ENCODE measurements at regions not wholly inside any gene's neighbourhood (a gene's known extent, or its start where the extent isn't known, plus 50 kb on each side); places are given as distances from the start of the nearest gene placed in this dataset.

DNA sequence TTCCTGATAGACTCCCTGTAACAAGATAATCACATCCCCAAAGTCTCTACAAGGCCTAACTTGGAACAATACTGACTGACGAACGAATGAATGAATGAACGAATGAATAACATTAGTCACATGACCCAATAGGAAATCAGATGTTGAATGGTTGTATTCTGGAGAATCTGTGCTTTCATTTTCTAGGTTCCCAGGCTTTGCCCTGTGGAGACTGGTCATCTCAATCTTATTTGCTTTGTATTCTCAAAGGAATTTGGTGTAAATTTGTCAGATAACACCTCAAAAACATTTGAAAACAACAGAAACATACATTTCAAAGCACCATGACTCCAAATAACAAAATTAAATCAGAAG is 69.6 kb upstream of the COL1A2 start:
- in situ Hi-C loops (cut with HindIII; ENCODE audit: low sequenced_read_pairs): no loop called here
- no peak for DNase-seq (ENCODE audit: low spot score)

DNA sequence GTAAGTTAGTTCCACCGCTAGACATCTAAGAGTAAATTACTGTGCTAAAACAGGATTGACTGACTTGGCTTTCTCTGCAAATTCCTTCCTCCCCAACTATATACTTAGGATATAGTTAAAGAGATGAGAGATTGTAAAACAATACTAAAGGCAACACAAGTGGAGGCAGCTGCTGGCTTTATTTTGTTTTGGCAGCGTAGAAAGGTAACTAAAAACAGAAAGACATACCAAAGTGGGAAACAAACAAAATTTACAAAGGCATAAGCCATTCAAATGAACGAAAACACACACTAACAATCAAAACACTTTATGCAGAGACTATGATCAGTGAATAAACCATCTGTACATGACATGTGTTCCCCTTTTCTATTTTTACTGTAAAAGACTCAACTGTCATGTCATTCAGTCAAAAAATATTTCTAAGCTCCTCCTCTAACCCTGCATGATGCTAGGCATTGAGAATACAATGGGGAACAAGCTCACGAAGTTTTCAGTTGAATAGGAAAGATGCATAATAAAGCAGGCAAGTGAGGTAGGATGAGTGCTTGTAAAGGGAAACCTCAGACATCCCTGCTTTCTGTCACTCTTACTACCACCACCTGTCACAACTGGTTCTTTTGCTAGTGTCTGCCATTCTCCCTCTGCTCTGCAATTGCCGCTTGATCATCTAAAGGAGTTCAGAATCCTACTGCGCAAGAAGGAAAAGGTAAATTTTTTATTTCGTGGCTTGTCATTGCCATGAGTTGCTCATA is 64.2 kb upstream of the COL1A2 start:
- DNase-seq (ENCODE audit: low spot score): no peak
- in situ Hi-C loops (cut with HindIII; ENCODE audit: low sequenced_read_pairs): no loop called here

DNA sequence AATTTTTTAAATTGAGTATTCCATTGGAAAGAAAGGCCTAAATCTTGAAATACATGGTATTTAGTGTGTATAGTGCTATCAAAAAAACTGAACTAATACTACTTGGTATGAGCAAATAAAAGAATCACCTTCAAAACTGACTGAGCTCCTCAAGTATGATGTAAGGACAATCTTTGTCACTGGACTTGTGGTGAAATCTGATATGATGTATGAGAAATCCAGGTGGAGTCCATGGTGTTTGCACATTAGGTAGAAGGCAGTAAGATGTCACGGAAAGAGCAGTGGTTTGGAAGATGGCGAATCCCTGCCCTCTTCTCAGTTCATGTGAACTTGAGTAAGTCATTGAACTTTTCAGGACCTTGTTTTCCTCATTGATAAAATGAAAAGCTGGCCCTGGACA is 62.1 kb upstream of the COL1A2 start:
- in situ Hi-C loops (cut with HindIII; ENCODE audit: low sequenced_read_pairs): no loop called here
- no peak for DNase-seq (ENCODE audit: low spot score)

DNA sequence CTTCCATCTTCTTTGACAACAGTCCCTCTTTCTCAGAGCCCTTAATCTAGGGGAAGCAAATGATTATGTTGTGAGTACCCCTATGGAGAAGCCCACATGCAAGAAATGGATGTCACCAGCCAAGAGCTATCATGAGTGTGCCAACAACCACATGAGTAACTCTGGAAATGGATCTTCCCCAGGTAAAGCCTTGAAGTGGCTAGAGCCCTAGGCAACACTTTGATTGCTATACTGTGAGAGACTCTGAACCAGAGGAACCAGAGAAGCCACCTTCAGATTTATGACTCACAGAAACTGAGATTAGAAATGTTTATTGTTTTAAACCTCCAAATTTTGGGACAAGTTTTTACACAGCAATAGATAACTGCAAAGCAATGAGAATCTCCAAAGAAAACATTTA is 60.9 kb upstream of the COL1A2 start:
- in situ Hi-C loops (cut with HindIII; ENCODE audit: low sequenced_read_pairs): no loop called here
- no peak for DNase-seq (ENCODE audit: low spot score)

DNA sequence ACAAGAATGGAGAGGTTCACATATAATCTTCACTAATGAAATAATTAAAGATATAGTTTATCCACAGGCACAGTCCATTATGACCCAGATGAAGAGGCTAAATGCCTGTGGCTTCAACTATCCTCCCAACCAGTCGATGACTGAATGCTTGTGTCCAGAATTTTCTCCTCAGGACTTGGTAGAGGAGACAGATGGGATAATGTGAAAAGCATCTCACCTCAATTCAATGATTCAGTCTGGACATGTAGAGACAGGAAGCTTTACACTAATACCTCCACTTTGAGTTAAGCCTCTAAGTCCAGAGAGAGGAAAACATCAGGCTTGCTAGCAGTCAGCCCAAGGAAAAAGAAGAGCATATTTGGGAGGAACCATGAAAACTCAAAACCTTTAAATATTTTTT is 59.1 kb upstream of the COL1A2 start:
- DNase-seq (ENCODE audit: low spot score): no peak
- in situ Hi-C loops (cut with HindIII; ENCODE audit: low sequenced_read_pairs): no loop called here

DNA sequence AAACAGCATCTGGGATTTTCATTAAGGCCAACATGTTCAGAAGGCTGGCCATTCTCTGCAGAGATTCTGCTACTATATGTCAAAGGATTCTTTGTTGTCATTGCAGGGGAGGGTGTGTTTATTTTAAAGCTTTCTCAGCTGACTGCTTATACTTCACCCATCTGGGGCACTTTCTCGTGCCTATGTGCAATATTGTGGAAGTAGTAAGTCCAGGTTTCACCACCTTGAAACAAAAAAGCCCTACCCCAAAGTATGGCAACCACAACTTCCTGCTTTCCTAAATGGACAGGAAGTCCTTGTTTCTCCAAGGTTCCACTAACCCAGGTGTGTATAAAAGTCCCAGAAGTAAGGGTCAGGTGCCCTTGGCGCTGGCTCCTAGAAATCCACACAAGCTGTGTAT is 58.7 kb upstream of the COL1A2 start:
- DNase-seq (ENCODE audit: low spot score): no peak
- in situ Hi-C loops (cut with HindIII; ENCODE audit: low sequenced_read_pairs): no loop called here

DNA sequence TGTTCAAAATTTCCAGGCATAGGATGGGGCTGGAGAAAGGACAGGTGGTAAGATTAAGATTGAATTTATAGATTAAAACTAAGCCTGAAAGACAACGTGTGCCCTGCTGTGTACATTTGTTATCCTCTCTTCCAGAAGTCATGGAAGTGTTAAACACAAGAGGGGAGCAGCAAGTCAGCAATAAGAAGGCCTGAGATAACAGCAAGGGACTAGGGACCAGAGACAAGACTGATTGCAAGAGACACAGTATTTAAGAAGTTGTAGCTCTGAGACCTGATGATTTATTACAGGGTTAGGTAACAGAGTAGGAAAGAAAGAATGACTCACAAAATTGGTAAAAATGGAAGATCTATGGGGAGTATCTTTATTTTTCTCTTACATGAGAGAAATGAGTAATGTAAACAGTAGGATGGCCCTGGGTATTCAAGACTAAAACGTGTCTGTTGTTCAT is 55.7 kb upstream of the COL1A2 start:
- in situ Hi-C loops (cut with HindIII; ENCODE audit: low sequenced_read_pairs): no loop called here
- no peak for DNase-seq (ENCODE audit: low spot score)

DNA sequence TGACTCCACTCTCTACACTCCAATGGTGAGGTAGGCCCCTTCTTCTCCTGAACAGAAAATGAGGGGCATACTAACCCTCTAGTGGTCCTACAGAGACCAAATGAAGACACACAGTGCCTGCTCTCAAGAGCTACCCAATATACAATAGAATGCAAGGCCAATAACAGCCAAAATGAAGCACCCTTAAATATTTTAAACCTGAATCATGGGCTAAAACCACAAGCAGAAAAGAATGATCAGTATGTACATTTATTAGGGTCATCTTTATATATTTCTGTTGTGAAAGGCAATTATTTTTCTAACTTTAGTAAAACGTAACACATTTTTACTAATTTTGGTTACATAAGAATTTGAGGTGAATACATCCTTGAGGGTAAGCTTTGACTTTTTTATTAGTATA is 49.9 kb upstream of the COL1A2 start:
- DNase-seq (ENCODE audit: low spot score): no peak
- in situ Hi-C loops (cut with HindIII; ENCODE audit: low sequenced_read_pairs): no loop called here

All from G401 (cell line).